Left lobe of liver (tissue), 2 donors: ENCODE measurements at regions not wholly inside any gene's neighbourhood (a gene's known extent, or its start where the extent isn't known, plus 50 kb on each side); places are given as distances from the start of the nearest gene placed in this dataset.
A peak's percentile ranks its signal among the peaks of the same experiment; 100 is the strongest.

Source experiments
- ATAC-seq: fragments of 200-7000 bp; cut with Tn5 transposase; one replicate; pipeline ENCODE4 v1.9.1; 2020; ENCODE audit warnings: mild to moderate bottlenecking, moderate library complexity
- DNase-seq: peaks from one replicate; pipeline ENCODE4 v3.0.0-alpha.2; 2020; ENCODE audit warnings: low spot score
- donor health status: DM: no; HTN: no; CAD: no; lungs with moderate emphysema.
- donor health status: DM: no; HTN: yes; CAD: no.

GRCh38 chr1:106185089-106185488 lies 871.4 kb upstream of the PRMT6 start:
- DNase-seq, result no peak

GRCh38 chr1:106189780-106190179 lies 866.7 kb upstream of the PRMT6 start:
- DNase-seq, result no peak
- no peak for ATAC-seq

More at GRCh38 chr1:106185089-106185488, 871.4 kb upstream of the PRMT6 start:
- ATAC-seq, result no peak

GRCh38 chr1:106194206-106194605 lies 862.3 kb upstream of the PRMT6 start:
- no peak for ATAC-seq
- DNase-seq, result no peak

- ATAC-seq, result no peak
- DNase-seq, result no peak
These were observed 855.8 kb upstream of the PRMT6 start for GRCh38 chr1:106200711-106201110.

- ATAC-seq (no peak), DNase-seq (no peak)
These were observed 849.3 kb upstream of the PRMT6 start for GRCh38 chr1:106207185-106207584.

GRCh38 chr1:106217765-106218164 lies 838.7 kb upstream of the PRMT6 start:
- ATAC-seq (no peak), DNase-seq (no peak)

- no peak for DNase-seq
- ATAC-seq, result no peak
These were observed 834.1 kb upstream of the PRMT6 start for GRCh38 chr1:106222403-106222802.

GRCh38 chr1:106223213-106223612 lies 833.3 kb upstream of the PRMT6 start:
- no peak for DNase-seq
- ATAC-seq, result no peak

- no peak for DNase-seq
- ATAC-seq, result no peak
These were observed 832.0 kb upstream of the PRMT6 start for GRCh38 chr1:106224426-106224825.

- ATAC-seq, result no peak
- DNase-seq, result no peak
These were observed 831.1 kb upstream of the PRMT6 start for GRCh38 chr1:106225403-106225802.

- no peak for DNase-seq
- ATAC-seq, result no peak
These were observed 829.9 kb upstream of the PRMT6 start for GRCh38 chr1:106226550-106226949.

- no peak for ATAC-seq
These were observed 824.3 kb upstream of the PRMT6 start for GRCh38 chr1:106232128-106232527.

GRCh38 chr1:106233511-106233910 lies 823.0 kb upstream of the PRMT6 start:
- ATAC-seq, result no peak
- DNase-seq, result no peak

More at GRCh38 chr1:106232128-106232527, 824.3 kb upstream of the PRMT6 start:
- no peak for DNase-seq

GRCh38 chr1:106249365-106249764 lies 807.1 kb upstream of the PRMT6 start:
- ATAC-seq, result no peak

GRCh38 chr1:106249810-106250209 lies 806.7 kb upstream of the PRMT6 start:
- ATAC-seq (no peak), DNase-seq (no peak)

More at GRCh38 chr1:106249365-106249764, 807.1 kb upstream of the PRMT6 start:
- DNase-seq, result no peak

GRCh38 chr1:106254748-106255147 lies 801.7 kb upstream of the PRMT6 start:
- ATAC-seq (no peak), DNase-seq (no peak)

GRCh38 chr1:106266786-106267185 lies 789.7 kb upstream of the PRMT6 start:
- DNase-seq (no peak), ATAC-seq (no peak)

- ATAC-seq, result peak; percentile 39
- no peak for DNase-seq
These were observed 788.4 kb upstream of the PRMT6 start for GRCh38 chr1:106268070-106268469.

- ATAC-seq, result no peak
These were observed 779.6 kb upstream of the PRMT6 start for GRCh38 chr1:106276871-106277270.

GRCh38 chr1:106277786-106278185 lies 778.7 kb upstream of the PRMT6 start:
- no peak for DNase-seq
- no peak for ATAC-seq

More at GRCh38 chr1:106276871-106277270, 779.6 kb upstream of the PRMT6 start:
- DNase-seq, result no peak

- DNase-seq, result no peak
- ATAC-seq, result no peak
These were observed 777.8 kb upstream of the PRMT6 start for GRCh38 chr1:106278716-106279115.

- ATAC-seq, result no peak
- DNase-seq, result no peak
These were observed 767.1 kb upstream of the PRMT6 start for GRCh38 chr1:106289265-106289928.
